Vagina (tissue), 2 donors: ENCODE measurements at regions not wholly inside any gene's neighbourhood (a gene's known extent, or its start where the extent isn't known, plus 50 kb on each side); places are given as distances from the start of the nearest gene placed in this dataset.

ENCODE experiments used
- POLR2A ChIP-seq, 2 donors: fragments of 450-650 bp; IDR thresholded peaks; one replicate each; pipeline ENCODE4 v1.6.1; 2017; ENCODE audit warnings: antibody characterized with exemption in 2 of 2, mild to moderate bottlenecking in 2 of 2, moderate library complexity in 2 of 2
- POLR2AphosphoS5 ChIP-seq, 2 donors: sonication (generic); formaldehyde crosslinking; IDR thresholded peaks; one replicate each; pipeline ENCODE4 v1.9.0; 2017; ENCODE audit warnings: antibody characterized with exemption in 2 of 2, mild to moderate bottlenecking in 2 of 2, low read depth in 1 of 2; ENCODE audit not compliant: insufficient read depth in 1 of 2
- TF ChIP-seq, protein P1 (sequence below), 3 experiments: fragments of 450-650 bp in 2 of 3; fragments of 200-600 bp in 1 of 3; sonication (generic) in 1 of 3; IDR thresholded peaks; one replicate each; pipeline ENCODE4 v1.5.1; 2017 to 2019; ENCODE audit warnings: antibody characterized with exemption in 3 of 3, mild to moderate bottlenecking in 2 of 3, moderate library complexity in 2 of 3

DNA sequence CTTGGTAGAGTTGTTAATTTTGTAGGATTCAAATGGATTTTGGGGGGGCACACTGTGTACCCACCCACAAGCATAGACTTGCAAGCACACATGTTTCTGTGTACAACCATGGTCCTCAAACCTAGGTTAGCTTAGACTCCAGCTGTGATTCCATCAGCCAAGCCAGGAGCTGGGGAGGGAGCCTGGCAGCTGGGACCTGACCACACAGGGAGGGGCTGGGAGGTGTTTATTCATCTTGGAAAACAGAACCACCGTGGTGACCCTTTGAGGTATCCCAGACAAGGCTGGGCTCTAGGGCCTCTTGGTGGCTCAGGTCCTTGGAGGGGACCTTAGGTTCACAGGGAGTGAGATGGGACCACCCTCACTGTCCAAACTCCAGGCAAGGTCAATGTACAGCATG lies 410.3 kb downstream of the NEBL start:
- TF ChIP-seq, protein P1, sequence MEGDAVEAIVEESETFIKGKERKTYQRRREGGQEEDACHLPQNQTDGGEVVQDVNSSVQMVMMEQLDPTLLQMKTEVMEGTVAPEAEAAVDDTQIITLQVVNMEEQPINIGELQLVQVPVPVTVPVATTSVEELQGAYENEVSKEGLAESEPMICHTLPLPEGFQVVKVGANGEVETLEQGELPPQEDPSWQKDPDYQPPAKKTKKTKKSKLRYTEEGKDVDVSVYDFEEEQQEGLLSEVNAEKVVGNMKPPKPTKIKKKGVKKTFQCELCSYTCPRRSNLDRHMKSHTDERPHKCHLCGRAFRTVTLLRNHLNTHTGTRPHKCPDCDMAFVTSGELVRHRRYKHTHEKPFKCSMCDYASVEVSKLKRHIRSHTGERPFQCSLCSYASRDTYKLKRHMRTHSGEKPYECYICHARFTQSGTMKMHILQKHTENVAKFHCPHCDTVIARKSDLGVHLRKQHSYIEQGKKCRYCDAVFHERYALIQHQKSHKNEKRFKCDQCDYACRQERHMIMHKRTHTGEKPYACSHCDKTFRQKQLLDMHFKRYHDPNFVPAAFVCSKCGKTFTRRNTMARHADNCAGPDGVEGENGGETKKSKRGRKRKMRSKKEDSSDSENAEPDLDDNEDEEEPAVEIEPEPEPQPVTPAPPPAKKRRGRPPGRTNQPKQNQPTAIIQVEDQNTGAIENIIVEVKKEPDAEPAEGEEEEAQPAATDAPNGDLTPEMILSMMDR (IDR thresholded peaks at IDR 0.05) = no peak
- no peak for TF ChIP-seq POLR2A (IDR thresholded peaks at IDR 0.05)
- no peak for TF ChIP-seq POLR2AphosphoS5 (IDR thresholded peaks at IDR 0.05; ENCODE audit: insufficient read depth in 1 of 2, low read depth in 1 of 2)
